Stimulated activated CD4-positive, alpha-beta T cell treated with anti-CD3 and anti-CD28 coated beads, Interleukin-15, amount 100 ng/mL, for 24 hours (primary cell): ENCODE measurements at regions not wholly inside any gene's neighbourhood (a gene's known extent, or its start where the extent isn't known, plus 50 kb on each side); places are given as distances from the start of the nearest gene placed in this dataset.

ENCODE experiments used
- DNase-seq: peaks from one replicate; pipeline ENCODE4 v3.0.0-alpha.2; 2020

DNA sequence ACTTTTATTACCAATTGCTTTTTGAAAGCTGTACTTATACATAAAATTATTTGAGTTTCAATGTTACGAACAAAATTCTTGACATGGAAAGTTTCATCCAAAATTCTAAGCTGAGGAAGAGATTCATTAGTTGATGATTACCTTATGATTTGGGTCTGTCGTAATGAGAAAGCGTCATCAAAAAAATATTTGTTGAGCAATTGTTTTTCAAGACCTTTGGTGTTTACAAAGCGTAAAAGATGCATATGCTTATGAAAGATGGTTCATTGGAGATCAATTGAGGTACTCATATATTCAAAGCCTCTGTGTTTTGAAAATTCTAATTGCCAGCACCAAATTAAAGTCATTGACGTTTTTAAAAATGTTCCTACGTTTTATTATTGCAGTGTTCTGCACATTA, 110.5 kb upstream of the DOK5 start:
- no peak for DNase-seq

GRCh38 chr20:54366669-54367344, 108.6 kb upstream of the DOK5 start:
- DNase-seq: no peak

DNA sequence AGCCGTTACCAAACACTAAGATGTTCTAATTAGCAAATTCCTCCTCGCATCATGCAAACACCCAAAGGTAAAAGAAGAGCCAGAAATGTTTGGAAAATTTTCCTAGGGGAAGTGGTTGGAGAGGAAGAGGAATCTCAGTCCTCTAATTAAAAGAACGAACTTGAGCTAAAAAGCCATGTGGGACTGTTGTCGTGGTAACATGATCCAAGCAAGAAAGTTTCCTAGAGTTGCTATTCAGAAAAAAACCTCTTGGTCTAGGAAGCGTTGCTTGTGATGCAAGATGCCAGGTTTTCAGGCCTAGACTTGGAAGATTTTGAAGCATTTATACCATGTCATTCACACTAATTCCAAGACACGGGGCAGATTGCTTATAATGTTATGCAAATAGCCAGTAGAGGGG, 106.8 kb upstream of the DOK5 start:
- no peak for DNase-seq

- DNase-seq: no peak
Observed at GRCh38 chr20:54372313-54372712, 103.1 kb upstream of the DOK5 start.

DNA sequence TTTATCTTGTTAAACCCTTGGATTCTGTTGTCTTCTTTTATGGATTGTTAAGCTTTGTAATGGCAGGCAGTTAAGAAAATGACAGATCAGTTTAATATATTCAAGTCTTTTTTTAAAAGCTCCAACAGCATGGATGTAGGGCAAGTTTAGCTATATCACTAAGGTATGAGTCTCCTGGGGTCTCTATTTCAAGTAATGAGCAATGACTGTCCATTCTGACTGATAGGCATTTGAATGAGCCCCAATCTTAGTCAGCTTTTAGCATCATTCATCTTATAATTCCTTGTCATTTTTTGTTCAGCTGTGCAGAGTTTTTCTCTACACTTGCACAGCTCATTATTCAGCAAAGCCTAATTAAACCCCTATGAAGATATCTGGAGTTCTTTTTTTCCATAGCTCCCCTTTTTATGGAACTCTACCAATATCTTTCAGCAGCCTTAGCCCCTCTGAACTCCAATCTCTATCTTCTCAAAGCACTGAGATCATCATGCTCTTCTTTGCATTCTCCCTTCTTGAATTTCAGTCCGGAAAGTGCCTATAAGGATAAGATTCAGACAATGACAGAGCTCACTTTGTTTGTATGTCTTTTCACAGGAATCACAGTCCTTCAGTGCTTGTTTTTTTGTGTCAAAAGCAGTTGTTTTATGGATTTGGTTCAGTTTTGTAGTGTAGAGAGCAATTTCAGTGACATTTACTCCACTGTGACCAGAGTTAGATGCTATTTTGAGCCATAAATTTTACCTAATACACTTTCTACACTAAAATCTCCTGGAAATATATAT, 97.2 kb upstream of the DOK5 start:
- no peak for DNase-seq

GRCh38 chr20:54379893-54380584, 95.4 kb upstream of the DOK5 start:
- DNase-seq: no peak

GRCh38 chr20:54382419-54382818, 93.0 kb upstream of the DOK5 start:
- no peak for DNase-seq

GRCh38 chr20:54385746-54386145, 89.6 kb upstream of the DOK5 start:
- DNase-seq: no peak

DNA sequence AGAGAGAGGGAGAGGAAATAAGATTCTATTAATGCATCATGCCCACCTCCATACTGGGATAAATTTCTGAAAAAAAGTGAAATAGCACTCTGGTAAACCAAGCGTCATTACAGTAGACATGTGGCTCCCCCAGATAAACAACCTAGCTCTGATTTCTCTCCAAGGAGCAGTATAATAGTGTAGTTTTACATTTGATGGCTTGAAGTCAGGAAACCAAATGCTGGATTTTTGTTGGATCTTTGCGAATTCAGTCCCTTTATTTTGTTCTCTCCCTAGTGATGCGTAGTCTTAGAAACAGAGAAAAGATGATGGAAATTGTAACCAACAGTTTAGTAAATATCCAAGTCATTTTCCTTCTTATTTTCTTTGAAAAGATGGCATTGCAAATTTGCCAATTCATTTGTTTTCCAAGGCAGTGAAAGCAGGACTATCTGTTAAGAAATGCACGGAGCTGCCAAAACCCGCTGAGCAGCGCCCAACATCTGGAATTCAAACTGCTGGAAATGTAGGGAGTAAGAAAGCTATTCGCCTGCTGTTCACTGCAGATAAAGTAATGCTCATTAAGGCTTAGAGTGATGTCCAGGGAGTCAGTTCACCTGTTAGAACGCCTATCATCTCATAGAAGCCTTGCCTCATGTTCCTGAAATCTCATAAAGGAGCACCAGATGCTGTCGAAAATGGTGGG, 85.7 kb upstream of the DOK5 start:
- DNase-seq: no peak

DNA sequence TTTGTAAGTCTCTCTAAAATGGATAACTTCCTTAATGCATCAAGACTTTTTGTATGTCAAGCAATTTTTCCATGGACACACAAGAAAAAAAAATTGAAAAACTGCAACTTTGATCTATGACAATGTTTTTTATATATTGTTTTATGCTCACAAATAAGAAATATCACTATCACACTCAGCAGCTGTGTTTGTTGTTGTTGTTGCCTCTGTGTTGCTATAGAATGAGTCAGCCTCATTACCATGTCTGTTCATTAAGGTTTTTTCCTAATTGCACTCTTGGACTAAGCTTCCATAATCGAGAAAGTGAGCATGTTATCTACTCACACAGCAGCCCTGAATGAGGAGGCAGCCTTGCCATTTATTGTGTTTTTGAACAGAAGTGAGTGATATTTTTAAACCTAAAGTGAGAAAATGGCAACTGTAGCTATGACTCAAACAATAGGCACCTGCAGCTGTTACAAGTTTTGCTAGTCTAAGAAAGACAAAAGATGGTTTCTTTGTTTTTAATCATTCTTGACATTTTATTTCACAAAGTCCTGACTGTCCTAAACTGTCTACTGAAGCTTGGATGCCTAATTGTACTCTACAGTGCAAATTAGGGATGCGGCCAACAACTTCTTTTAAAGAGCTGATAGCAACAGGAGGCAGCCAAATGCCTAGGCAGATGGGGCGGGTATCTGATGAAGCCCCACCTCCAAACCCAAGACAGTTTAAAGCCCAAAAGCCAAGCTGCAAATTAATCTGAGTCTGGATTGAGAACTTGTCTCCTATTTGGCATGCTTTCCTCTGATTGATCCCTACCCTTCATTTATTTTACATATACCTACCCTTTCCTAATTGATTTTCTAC, 77.9 kb upstream of the DOK5 start:
- DNase-seq: no peak

GRCh38 chr20:54398814-54399213, 76.6 kb upstream of the DOK5 start:
- DNase-seq: no peak

DNA sequence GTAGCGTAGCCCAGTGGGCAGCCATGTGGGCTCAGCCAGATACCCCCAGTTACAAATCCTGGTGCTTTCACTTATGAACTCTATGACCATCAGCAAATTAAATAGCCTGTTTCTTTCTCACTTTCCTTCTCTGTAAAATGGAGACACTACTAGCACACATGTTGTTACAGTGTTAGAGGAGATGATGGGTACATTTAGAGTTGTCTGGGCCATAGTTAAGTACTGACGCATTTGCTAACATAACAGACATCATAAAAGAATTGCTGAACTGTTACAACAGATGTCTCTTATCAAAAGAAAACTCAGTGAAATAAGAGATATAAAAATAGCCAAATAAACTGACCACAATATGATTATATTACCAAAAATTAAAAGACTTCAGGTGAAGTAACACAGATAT, 69.9 kb upstream of the DOK5 start:
- DNase-seq: no peak

DNA sequence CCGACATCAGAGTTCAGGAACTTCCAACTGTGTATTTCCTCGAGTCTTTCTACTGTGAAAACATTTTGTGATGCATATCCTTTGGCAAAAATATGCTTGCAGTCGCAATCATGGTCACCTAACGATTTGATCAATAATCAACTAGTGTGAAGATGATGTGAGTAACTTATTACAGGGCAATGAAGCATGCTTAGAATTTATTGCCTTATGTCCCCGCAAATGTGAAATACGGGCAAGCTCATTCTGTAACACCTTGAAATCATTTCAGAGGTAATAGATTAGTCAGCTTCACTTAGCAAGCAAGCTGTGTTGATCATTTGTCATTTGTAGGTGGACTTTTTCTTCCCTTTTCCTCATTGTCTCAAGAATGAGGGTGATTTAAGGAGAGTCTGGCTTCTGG, 67.9 kb upstream of the DOK5 start:
- no peak for DNase-seq

DNA sequence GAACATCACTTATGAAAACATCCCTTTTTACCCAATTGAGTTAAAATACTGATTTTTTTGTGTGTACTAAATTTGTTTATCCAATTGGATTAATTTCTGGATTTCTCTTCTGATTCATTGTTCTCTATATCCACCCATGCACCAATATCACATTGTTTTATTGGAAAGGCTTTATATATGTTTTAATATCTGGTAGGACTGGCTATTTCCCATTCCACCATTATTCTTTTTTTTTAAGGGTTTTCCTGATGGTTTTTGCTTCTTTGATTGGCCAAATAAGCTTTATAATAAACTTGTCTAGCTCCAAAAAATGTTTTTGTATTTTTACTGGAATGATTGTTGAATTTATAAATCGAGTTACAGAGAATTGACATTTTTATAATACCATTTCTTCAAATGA, 59.4 kb upstream of the DOK5 start:
- DNase-seq: no peak

GRCh38 chr20:54416770-54417169, 58.6 kb upstream of the DOK5 start:
- DNase-seq: no peak

DNA sequence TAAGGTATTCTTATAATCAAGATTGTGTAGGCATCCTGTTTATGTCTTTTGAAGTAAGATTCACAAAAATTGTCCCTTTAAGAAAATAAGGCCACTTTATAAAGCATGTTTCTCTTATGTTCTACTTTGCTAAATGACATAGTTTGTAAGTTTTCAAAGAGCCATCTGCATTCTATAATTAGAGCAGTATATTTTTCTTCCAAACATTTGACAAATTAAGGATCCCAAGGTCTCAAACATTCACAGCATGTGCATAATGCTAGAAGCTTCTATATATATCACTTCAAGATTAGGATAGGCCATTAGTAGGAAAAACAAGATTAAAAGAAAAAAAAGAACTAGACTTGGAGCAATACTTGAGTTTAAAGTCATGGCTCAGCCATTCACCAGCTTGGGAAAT, 55.9 kb upstream of the DOK5 start:
- no peak for DNase-seq
